Fibroblast of villous mesenchyme (primary cell): ENCODE measurements at regions not wholly inside any gene's neighbourhood (a gene's known extent, or its start where the extent isn't known, plus 50 kb on each side); places are given as distances from the start of the nearest gene placed in this dataset.
"Not testable (repeated sequence)": the region's sequence is repeated elsewhere in the genome, so short reads cannot be mapped to it uniquely, and the experiment has no call there.

Experiments
- DNase-seq: peaks from one replicate; pipeline ENCODE4 v3.0.0-alpha.2; 2010; ENCODE audit warnings: low read depth
- H3K4me3 ChIP-seq: 2 replicates; pipeline ENCODE4 v1.5.1; 2011; ENCODE audit warnings: low read depth, mild to moderate bottlenecking, low read length
- TF ChIP-seq, protein P1 (sequence below): IDR thresholded peaks from 2 replicates; pipeline ENCODE4 v1.5.1; 2012; ENCODE audit warnings: low read depth, mild to moderate bottlenecking, low read length; ENCODE audit not compliant: insufficient read depth

- peak; percentile 34 for DNase-seq
- H3K4me3 ChIP-seq, result no peak overlapping the region
- TF ChIP-seq, protein P1, sequence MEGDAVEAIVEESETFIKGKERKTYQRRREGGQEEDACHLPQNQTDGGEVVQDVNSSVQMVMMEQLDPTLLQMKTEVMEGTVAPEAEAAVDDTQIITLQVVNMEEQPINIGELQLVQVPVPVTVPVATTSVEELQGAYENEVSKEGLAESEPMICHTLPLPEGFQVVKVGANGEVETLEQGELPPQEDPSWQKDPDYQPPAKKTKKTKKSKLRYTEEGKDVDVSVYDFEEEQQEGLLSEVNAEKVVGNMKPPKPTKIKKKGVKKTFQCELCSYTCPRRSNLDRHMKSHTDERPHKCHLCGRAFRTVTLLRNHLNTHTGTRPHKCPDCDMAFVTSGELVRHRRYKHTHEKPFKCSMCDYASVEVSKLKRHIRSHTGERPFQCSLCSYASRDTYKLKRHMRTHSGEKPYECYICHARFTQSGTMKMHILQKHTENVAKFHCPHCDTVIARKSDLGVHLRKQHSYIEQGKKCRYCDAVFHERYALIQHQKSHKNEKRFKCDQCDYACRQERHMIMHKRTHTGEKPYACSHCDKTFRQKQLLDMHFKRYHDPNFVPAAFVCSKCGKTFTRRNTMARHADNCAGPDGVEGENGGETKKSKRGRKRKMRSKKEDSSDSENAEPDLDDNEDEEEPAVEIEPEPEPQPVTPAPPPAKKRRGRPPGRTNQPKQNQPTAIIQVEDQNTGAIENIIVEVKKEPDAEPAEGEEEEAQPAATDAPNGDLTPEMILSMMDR, result no peak
Observed at GRCh38 chr11:89604281-89604680, 105.8 kb upstream of the TRIM77 start.

GRCh38 chr11:89606845-89607244 lies 103.3 kb upstream of the TRIM77 start:
- peak; percentile 52 for DNase-seq
- H3K4me3 ChIP-seq, result not testable (repeated sequence)

- H3K4me3 ChIP-seq, DNase-seq: not testable (repeated sequence)
Observed at GRCh38 chr11:89607497-89607896, 102.6 kb upstream of the TRIM77 start.

DNA sequence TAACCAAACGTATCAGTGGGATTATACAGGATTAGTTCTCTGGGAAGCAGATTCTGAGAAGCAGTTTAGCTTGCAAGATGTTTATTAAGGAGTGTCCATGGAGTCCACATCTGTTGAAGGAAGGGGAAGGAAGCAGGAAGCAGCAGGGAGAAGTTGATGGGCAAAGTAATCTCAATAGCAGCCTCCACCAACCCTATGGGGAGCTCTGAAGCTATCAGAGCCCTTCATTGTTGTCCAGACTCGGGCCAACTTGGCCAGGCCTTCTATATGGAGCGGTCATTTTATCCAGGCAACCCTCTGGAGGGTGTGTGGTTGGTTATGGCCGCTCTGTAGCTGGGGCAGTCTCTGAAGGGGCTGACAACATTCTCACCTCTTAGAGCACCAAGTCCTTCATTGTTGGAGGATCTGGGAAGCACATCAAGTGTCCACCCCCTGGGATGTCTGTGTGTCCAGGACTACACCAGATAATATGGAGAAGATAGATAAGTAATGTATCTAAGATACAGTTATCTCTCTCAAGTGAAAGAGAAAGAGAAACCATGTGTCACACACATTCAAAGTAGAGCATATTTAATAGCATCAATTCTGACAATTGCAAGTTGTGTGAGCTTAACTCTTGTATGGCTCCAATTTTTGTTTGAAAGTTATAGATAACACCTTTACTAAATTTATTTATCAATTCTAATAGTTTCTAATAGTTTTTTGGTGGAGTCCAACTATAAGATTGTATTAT lies 101.7 kb upstream of the TRIM77 start:
- no peak overlapping the region for H3K4me3 ChIP-seq
- TF ChIP-seq, protein P1, result no peak
- DNase-seq, result no peak

DNA sequence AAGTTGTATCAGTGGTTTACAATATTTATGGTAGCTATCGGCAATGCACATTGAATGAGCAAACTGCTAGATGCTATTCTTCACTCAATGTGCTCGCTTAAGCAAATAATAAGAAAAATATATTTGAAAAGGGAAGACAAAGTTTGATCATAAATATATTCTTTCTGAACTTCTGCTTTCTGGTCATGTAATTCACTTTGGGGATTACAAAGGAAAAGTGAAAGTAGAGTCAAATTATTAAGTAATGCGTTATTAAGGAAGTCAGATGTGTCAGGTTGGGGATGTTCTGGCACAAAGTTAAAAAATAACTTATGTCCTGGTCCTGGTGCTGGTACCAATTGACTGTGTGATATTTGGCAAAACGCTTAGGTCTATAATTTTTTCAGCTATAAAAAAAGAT lies 98.0 kb upstream of the TRIM77 start:
- TF ChIP-seq, protein P1, result no peak
- no peak overlapping the region for H3K4me3 ChIP-seq
- no peak for DNase-seq

- no peak overlapping the region for H3K4me3 ChIP-seq
- DNase-seq, result no peak
- TF ChIP-seq, protein P1, result no peak
Observed at GRCh38 chr11:89613911-89614310, 96.2 kb upstream of the TRIM77 start.

DNA sequence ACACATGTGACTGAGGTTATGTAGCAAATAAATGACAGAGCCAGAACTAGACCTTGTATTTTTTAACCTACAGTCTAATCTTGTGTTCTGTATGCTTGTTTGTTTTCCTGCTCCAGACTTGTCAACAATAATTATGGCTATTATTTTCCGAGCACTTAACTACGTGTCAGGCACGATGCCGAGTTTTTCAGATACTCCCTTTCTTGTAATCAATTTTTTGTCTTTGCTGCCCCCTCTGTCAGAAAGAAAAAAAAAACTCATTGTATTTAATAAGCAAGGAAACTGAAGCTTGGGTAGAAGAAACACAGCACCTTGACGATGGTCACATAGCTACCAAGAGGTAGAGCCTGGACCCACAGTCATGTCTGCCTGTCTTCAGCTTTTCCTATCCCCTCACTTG lies 95.7 kb upstream of the TRIM77 start:
- TF ChIP-seq, protein P1, result peak; percentile 11
- not testable (repeated sequence) for H3K4me3 ChIP-seq
- DNase-seq, result peak; percentile 31

DNA sequence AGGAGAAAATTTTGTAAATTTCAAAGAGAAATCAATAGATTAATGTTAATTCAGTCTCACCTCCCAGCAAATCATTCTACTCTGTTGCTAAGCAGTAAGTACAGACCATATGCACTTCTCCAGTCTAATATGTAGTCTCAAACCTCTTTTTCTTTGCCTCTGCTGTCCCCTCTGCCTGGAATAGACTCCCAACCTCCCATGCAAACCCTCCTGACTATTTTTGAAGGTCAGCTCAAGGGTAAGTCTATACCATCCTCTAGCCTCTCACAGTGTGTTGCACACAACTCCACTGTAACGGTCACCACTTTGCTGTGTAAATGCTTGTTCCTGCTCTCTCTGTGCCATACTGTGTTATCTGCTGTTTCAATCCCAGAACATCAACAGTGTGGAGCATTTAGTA lies 94.5 kb upstream of the TRIM77 start:
- H3K4me3 ChIP-seq, DNase-seq: not testable (repeated sequence)

DNA sequence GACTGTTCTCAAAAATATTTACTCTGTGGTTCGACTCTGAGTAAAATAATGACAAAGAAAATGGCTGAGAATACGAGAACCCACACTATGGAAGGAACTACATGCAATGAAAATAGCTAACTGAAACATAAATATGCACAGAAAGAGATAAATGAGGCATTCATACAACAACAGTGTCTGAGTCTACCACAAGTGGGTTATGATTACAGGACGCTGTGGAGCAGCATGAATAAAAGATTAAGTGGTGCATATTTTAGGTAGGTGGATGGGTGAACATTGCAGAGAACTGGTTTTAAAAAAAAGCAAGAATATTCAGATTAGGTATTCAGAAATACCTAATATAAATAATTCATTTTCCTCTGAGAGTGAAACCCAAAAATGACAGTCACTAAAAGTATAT lies 93.9 kb upstream of the TRIM77 start:
- not testable (repeated sequence) for DNase-seq, H3K4me3 ChIP-seq
